Stomach (tissue), 4 donors: ENCODE measurements at regions not wholly inside any gene's neighbourhood (a gene's known extent, or its start where the extent isn't known, plus 50 kb on each side); places are given as distances from the start of the nearest gene placed in this dataset.

Source experiments
- EP300 ChIP-seq: sonication (generic); formaldehyde crosslinking; IDR thresholded peaks from one replicate; pipeline ENCODE4 v1.6.1; 2017; ENCODE audit warnings: antibody characterized with exemption
- POLR2AphosphoS5 ChIP-seq, 3 donors: sonication (generic); formaldehyde crosslinking; IDR thresholded peaks; one replicate each; pipeline ENCODE4 v1.6.1; 2016; ENCODE audit warnings: antibody characterized with exemption in 3 of 3

DNA sequence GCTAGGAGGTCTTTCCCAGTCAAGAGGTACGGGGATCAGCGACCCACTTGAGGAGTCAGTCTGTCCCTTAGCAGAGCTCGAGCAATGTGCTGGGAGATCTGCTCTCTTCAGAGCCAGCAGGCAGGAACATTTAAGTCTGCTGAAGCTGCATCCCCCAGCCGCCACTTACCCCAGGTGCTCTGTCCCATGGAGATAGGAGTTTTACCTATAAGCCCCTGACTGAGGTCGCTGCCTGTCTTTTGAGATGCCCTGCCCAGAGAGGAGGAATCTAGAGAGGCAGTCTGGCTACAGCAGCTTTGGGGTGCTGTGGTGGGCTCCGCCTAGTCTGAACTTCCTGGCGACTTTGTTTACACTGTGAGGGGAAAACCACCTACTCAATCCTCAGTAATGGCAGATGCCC is 874.9 kb upstream of the FLRT2 start:
- no peak for TF ChIP-seq EP300
- no peak for TF ChIP-seq POLR2AphosphoS5 (IDR thresholded peaks at IDR 0.05)
